Liver (tissue), 8 donors: ENCODE measurements at regions not wholly inside any gene's neighbourhood (a gene's known extent, or its start where the extent isn't known, plus 50 kb on each side); places are given as distances from the start of the nearest gene placed in this dataset.

Experiments
- DNase-seq: peaks from one replicate; pipeline ENCODE4 v3.0.0-alpha.2; 2017; ENCODE audit warnings: low spot score
- H3K27ac ChIP-seq, 2 donors: one replicate each; pipeline ENCODE4 v1.7.0; 2013; ENCODE audit warnings: inconsistent platforms in 2 of 2, low read length in 2 of 2, control low read depth in 1 of 2, low read depth in 1 of 2, mild to moderate bottlenecking in 1 of 2
- H3K27me3 ChIP-seq, 4 donors: one replicate each; pipeline versions ENCODE4 v1.6.1 to v1.7.0; 2013; ENCODE audit warnings: low read length in 3 of 4, inconsistent platforms in 1 of 4, mild to moderate bottlenecking in 1 of 4, moderate library complexity in 1 of 4; ENCODE audit not compliant: control insufficient read depth in 4 of 4, insufficient read depth in 4 of 4
- H3K36me3 ChIP-seq, 4 donors: one replicate each; pipeline versions ENCODE4 v1.6.1 to v1.7.0; 2013; ENCODE audit warnings: low read length in 3 of 4, mild to moderate bottlenecking in 3 of 4, low read depth in 1 of 4, moderate library complexity in 1 of 4; ENCODE audit not compliant: control insufficient read depth in 4 of 4, insufficient read depth in 3 of 4
- H3K4me1 ChIP-seq, 4 donors: one replicate each; pipeline versions ENCODE4 v1.6.1 to v1.7.0; 2013; ENCODE audit warnings: low read length in 3 of 4, mild to moderate bottlenecking in 3 of 4, moderate library complexity in 1 of 4; ENCODE audit not compliant: control insufficient read depth in 4 of 4, insufficient read depth in 4 of 4
- H3K4me3 ChIP-seq, 3 donors: one replicate each; pipeline versions ENCODE4 v1.6.1 to v1.7.0; 2013; ENCODE audit warnings: low read length in 3 of 3, control low read depth in 1 of 3, low read depth in 1 of 3, mild to moderate bottlenecking in 1 of 3
- H3K9ac ChIP-seq, 2 donors: one replicate each; pipeline ENCODE4 v1.7.0; 2013; ENCODE audit warnings: low read length in 2 of 2, mild to moderate bottlenecking in 2 of 2, moderate library complexity in 2 of 2, control low read depth in 1 of 2, low read depth in 1 of 2
- H3K9me3 ChIP-seq, 4 donors: one replicate each; pipeline versions ENCODE4 v1.6.1 to v1.7.0; 2013; ENCODE audit warnings: low read length in 3 of 4; ENCODE audit not compliant: control insufficient read depth in 4 of 4
- ATF3 ChIP-seq: IDR thresholded peaks from 2 replicates; pipeline ENCODE4 v1.6.1; 2016; ENCODE audit warnings: antibody characterized with exemption
- CTCF ChIP-seq: fragments of 150-350 bp; IDR thresholded peaks from 2 replicates; pipeline ENCODE4 v1.5.1; 2017; ENCODE audit warnings: improper control_type of control experiment, low read depth, low read length; ENCODE audit not compliant: missing input control
- EGR1 ChIP-seq, 2 donors: IDR thresholded peaks; 2 replicates each; pipeline ENCODE4 v1.6.1; 2016 to 2018; ENCODE audit warnings: antibody characterized with exemption in 2 of 2, low read depth in 2 of 2
- FOXA1 ChIP-seq: IDR thresholded peaks from 2 replicates; pipeline ENCODE4 v1.6.1; 2016; ENCODE audit warnings: antibody characterized with exemption
- FOXA2 ChIP-seq: IDR thresholded peaks from 2 replicates; pipeline ENCODE4 v1.6.1; 2016; ENCODE audit warnings: antibody characterized with exemption
- GABPA ChIP-seq, 2 donors: IDR thresholded peaks in 1 of 2; conservative IDR thresholded peaks in 1 of 2; 2 replicates each; pipeline ENCODE4 v1.6.1; 2016; ENCODE audit warnings: antibody characterized with exemption in 2 of 2, mild to moderate bottlenecking in 1 of 2, moderate library complexity in 1 of 2
- HNF4A ChIP-seq, 2 donors: conservative IDR thresholded peaks; 2 replicates each; pipeline ENCODE4 v1.6.1; 2016; ENCODE audit warnings: antibody characterized with exemption in 2 of 2, mild to moderate bottlenecking in 2 of 2
- HNF4G ChIP-seq: IDR thresholded peaks from 2 replicates; pipeline ENCODE4 v1.6.1; 2016; ENCODE audit warnings: antibody characterized with exemption
- JUND ChIP-seq, 2 donors: IDR thresholded peaks; 2 replicates each; pipeline ENCODE4 v1.6.1; 2016; ENCODE audit warnings: antibody characterized with exemption in 2 of 2
- MAX ChIP-seq: IDR thresholded peaks from 2 replicates; pipeline ENCODE4 v1.6.1; 2016; ENCODE audit warnings: antibody characterized with exemption
- NR2F2 ChIP-seq: IDR thresholded peaks from 2 replicates; pipeline ENCODE4 v1.6.1; 2016; ENCODE audit warnings: antibody characterized with exemption
- RAD21 ChIP-seq, 2 donors: IDR thresholded peaks; 2 replicates each; pipeline ENCODE4 v1.6.1; 2016; ENCODE audit warnings: antibody characterized with exemption in 2 of 2, mild to moderate bottlenecking in 2 of 2
- REST ChIP-seq: IDR thresholded peaks from 2 replicates; pipeline ENCODE4 v1.6.1; 2016; ENCODE audit warnings: antibody characterized with exemption, mild to moderate bottlenecking
- RXRA ChIP-seq, 2 donors: IDR thresholded peaks; 2 replicates each; pipeline ENCODE4 v1.6.1; 2017 to 2018; ENCODE audit warnings: antibody characterized with exemption in 2 of 2, mild to moderate bottlenecking in 1 of 2
- SP1 ChIP-seq: IDR thresholded peaks from 2 replicates; pipeline ENCODE4 v1.6.1; 2018; ENCODE audit warnings: antibody characterized with exemption, mild to moderate bottlenecking
- TAF1 ChIP-seq: conservative IDR thresholded peaks from 2 replicates; pipeline ENCODE4 v1.6.1; 2016; ENCODE audit warnings: antibody characterized with exemption, mild to moderate bottlenecking
- YY1 ChIP-seq: IDR thresholded peaks from 2 replicates; pipeline ENCODE4 v1.6.1; 2016; ENCODE audit warnings: antibody characterized with exemption, mild to moderate bottlenecking
- ZBTB33 ChIP-seq: IDR thresholded peaks from 2 replicates; pipeline ENCODE4 v1.6.1; 2016; ENCODE audit warnings: antibody characterized with exemption
- WGBS: extraction: QIAGEN DNeasy Blood & Tissue Kit; methylation state at CpG from one replicate; pipeline ENCODE4 v1.1.7; 2013; 5-methylcytosine and 5-hydroxymethylcytosine counted together
- donor health status: healthy.
- donor health status: healthy.
- donor health status: healthy.
- donor health status: healthy.
- donor health status: healthy.

- TF ChIP-seq ATF3 = no peak
- TF ChIP-seq JUND (IDR thresholded peaks at IDR 0.05) = no peak
- TF ChIP-seq TAF1 = no peak
- no peak for TF ChIP-seq FOXA2
Measured at GRCh38 chr3:104873331-104873730, 493.4 kb upstream of the ALCAM start (continued).

- Histone ChIP-seq H3K27ac (no peak overlapping the region), H3K4me3 (no peak overlapping the region), H3K36me3 (no peaks in the 10 kb centered on the region), H3K27me3 (peaks cover 0 to 3% (median 0%) of the 10 kb centered on the region in 4 donors), H3K9ac (no peak overlapping the region), H3K4me1 (no peaks in the 10 kb centered on the region), H3K9me3 (no peaks in the 10 kb centered on the region)
- DNase-seq = no peak
- 57% methylated on average over 2 of the region's 2 CpGs for WGBS
- TF ChIP-seq FOXA1 = no peak
- TF ChIP-seq NR2F2 = no peak
- no peak for TF ChIP-seq TAF1
- no peak for TF ChIP-seq RXRA (IDR thresholded peaks at IDR 0.05)
- TF ChIP-seq SP1 = no peak
- no peak for TF ChIP-seq HNF4A (conservative IDR thresholded peaks at IDR 0.05)
- no peak for TF ChIP-seq FOXA2
- TF ChIP-seq REST = no peak
- TF ChIP-seq JUND (IDR thresholded peaks at IDR 0.05) = no peak
- no peak for TF ChIP-seq MAX
- no peak for TF ChIP-seq ZBTB33
- TF ChIP-seq HNF4G = no peak
- no peak for TF ChIP-seq YY1
- no peak for TF ChIP-seq RAD21 (IDR thresholded peaks at IDR 0.05)
- no peak for TF ChIP-seq ATF3
- no peak for TF ChIP-seq EGR1 (IDR thresholded peaks at IDR 0.05; ENCODE audit: low read depth in 2 of 2)
- no peak for TF ChIP-seq CTCF
- TF ChIP-seq GABPA (IDR thresholded peaks at IDR 0.05 in 1 of 2, conservative IDR thresholded peaks at IDR 0.05 in 1 of 2) = no peak
Measured at GRCh38 chr3:104878395-104878794, 488.3 kb upstream of the ALCAM start.
